ENCODE measurements at regions not wholly inside any gene's neighbourhood (a gene's known extent, or its start where the extent isn't known, plus 50 kb on each side); places are given as distances from the start of the nearest gene placed in this dataset.

- DNase-seq = no peak
- no peak for ATAC-seq
- Histone ChIP-seq H3K36me3 (no peaks in the 10 kb centered on the region), H3K27ac (no peak overlapping the region), H3K4me1 (no peaks in the 10 kb centered on the region), H3K9me3 (peaks cover 0 to 2% (median 0%) of the 10 kb centered on the region in 12 donors), H3K27me3 (no peaks in the 10 kb centered on the region), H3K4me3 (no peak overlapping the region)
- TF ChIP-seq CTCF (IDR thresholded peaks at IDR 0.05) = no peak
- no peak for TF ChIP-seq POLR2A (IDR thresholded peaks at IDR 0.05)
- intact Hi-C loops (cut with DNase I) = no loop called here
- 76 to 82% (median 80%) methylated on average over 9 of the region's 9 CpGs for WGBS, 4 donors
Observed at GRCh38 chr3:76352511-76353284, 567.3 kb upstream of the ZNF717 start.

- Histone ChIP-seq H3K27me3 (no peaks in the 10 kb centered on the region), H3K9me3 (peaks cover 0 to 2% (median 0%) of the 10 kb centered on the region in 12 donors), H3K4me1 (no peaks in the 10 kb centered on the region), H3K27ac (no peak overlapping the region), H3K36me3 (no peaks in the 10 kb centered on the region), H3K4me3 (no peak overlapping the region)
- WGBS, 4 donors = 61 to 66% (median 63%) methylated on average over 9 of the region's 9 CpGs
- TF ChIP-seq CTCF (IDR thresholded peaks at IDR 0.05) (no peak), POLR2A (IDR thresholded peaks at IDR 0.05) (no peak)
- ATAC-seq (no peak), DNase-seq (no peak)
- intact Hi-C loops (cut with DNase I) = no loop called here
Observed at GRCh38 chr3:76353683-76354082, 568.3 kb upstream of the ZNF717 start.

GRCh38 chr3:76361010-76361409, 575.7 kb upstream of the ZNF717 start:
- no peak for TF ChIP-seq CTCF (IDR thresholded peaks at IDR 0.05)
- no peak for TF ChIP-seq POLR2A (IDR thresholded peaks at IDR 0.05)
- H3K4me1 ChIP-seq = no peaks in the 10 kb centered on the region
- DNase-seq (no peak), ATAC-seq (peak in 2 of 4 donors; percentile 58 to 74)
- no peak overlapping the region for H3K4me3 ChIP-seq
- 16 to 39% (median 34%) methylated on average over 1 of the region's 1 CpG for WGBS, 4 donors
- no peak overlapping the region for H3K27ac ChIP-seq
- no peaks in the 10 kb centered on the region for H3K36me3 ChIP-seq
- no peaks in the 10 kb centered on the region for H3K9me3 ChIP-seq
- no peaks in the 10 kb centered on the region for H3K27me3 ChIP-seq
- intact Hi-C loops (cut with DNase I) = loop anchor here in 2 of 10 donors (10.0 kb wide), 2 partner anchors 214 to 224 kb away; no protein-coding TSS in a partner anchor

GRCh38 chr3:76362643-76363042, 577.3 kb upstream of the ZNF717 start:
- H3K36me3 ChIP-seq = no peaks in the 10 kb centered on the region
- ATAC-seq = no peak
- WGBS, 4 donors = 72 to 90% (median 85%) methylated on average over 6 of the region's 6 CpGs
- no peak overlapping the region for H3K4me3 ChIP-seq
- no peaks in the 10 kb centered on the region for H3K4me1 ChIP-seq
- no peak for DNase-seq
- H3K27me3 ChIP-seq = no peaks in the 10 kb centered on the region
- no peak overlapping the region for H3K27ac ChIP-seq
- H3K9me3 ChIP-seq = no peaks in the 10 kb centered on the region
- TF ChIP-seq POLR2A (IDR thresholded peaks at IDR 0.05) = no peak
- no peak for TF ChIP-seq CTCF (IDR thresholded peaks at IDR 0.05)
- intact Hi-C loops (cut with DNase I) = loop anchor here in 2 of 10 donors (10.0 kb wide), 2 partner anchors 212 to 222 kb away; no protein-coding TSS in a partner anchor
